ENCODE measurements at regions not wholly inside any gene's neighbourhood (a gene's known extent, or its start where the extent isn't known, plus 50 kb on each side); places are given as distances from the start of the nearest gene placed in this dataset.

DNA sequence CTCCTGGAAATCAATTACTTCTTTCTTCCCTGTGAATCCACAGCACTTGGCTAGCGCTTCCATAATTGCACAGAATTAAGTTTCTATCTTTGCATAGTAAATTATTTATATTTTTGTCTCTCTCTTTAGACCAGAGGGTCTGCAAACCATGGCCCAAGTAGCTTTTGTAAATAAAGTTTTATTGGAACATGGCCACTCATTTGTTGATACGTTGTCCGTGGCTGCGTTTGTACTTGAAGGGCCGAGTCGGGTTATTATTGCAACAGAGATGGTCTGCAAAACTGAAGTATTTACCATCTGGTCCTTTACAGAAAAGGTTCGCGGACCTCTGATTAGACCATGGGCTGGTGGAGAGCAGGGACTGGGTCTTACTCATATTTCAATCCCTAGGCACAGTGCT is 102.5 kb downstream of the RPLP1 start:
- TF ChIP-seq, protein P1, sequence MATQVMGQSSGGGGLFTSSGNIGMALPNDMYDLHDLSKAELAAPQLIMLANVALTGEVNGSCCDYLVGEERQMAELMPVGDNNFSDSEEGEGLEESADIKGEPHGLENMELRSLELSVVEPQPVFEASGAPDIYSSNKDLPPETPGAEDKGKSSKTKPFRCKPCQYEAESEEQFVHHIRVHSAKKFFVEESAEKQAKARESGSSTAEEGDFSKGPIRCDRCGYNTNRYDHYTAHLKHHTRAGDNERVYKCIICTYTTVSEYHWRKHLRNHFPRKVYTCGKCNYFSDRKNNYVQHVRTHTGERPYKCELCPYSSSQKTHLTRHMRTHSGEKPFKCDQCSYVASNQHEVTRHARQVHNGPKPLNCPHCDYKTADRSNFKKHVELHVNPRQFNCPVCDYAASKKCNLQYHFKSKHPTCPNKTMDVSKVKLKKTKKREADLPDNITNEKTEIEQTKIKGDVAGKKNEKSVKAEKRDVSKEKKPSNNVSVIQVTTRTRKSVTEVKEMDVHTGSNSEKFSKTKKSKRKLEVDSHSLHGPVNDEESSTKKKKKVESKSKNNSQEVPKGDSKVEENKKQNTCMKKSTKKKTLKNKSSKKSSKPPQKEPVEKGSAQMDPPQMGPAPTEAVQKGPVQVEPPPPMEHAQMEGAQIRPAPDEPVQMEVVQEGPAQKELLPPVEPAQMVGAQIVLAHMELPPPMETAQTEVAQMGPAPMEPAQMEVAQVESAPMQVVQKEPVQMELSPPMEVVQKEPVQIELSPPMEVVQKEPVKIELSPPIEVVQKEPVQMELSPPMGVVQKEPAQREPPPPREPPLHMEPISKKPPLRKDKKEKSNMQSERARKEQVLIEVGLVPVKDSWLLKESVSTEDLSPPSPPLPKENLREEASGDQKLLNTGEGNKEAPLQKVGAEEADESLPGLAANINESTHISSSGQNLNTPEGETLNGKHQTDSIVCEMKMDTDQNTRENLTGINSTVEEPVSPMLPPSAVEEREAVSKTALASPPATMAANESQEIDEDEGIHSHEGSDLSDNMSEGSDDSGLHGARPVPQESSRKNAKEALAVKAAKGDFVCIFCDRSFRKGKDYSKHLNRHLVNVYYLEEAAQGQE (IDR thresholded peaks at IDR 0.05), result no peak
- TF ChIP-seq RCOR1 (IDR thresholded peaks at IDR 0.05; ENCODE audit: low read depth, low read length), result no peak
- TF ChIP-seq, protein P2, sequence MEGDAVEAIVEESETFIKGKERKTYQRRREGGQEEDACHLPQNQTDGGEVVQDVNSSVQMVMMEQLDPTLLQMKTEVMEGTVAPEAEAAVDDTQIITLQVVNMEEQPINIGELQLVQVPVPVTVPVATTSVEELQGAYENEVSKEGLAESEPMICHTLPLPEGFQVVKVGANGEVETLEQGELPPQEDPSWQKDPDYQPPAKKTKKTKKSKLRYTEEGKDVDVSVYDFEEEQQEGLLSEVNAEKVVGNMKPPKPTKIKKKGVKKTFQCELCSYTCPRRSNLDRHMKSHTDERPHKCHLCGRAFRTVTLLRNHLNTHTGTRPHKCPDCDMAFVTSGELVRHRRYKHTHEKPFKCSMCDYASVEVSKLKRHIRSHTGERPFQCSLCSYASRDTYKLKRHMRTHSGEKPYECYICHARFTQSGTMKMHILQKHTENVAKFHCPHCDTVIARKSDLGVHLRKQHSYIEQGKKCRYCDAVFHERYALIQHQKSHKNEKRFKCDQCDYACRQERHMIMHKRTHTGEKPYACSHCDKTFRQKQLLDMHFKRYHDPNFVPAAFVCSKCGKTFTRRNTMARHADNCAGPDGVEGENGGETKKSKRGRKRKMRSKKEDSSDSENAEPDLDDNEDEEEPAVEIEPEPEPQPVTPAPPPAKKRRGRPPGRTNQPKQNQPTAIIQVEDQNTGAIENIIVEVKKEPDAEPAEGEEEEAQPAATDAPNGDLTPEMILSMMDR (IDR thresholded peaks at IDR 0.05), result no peak
